NCI-H2171 (cell line): ENCODE measurements at regions not wholly inside any gene's neighbourhood (a gene's known extent, or its start where the extent isn't known, plus 50 kb on each side); places are given as distances from the start of the nearest gene placed in this dataset.
"Not testable (repeated sequence)": the region's sequence is repeated elsewhere in the genome, so short reads cannot be mapped to it uniquely, and the experiment has no call there.

Source experiments
- DNase-seq: peaks from one replicate; lab custom pipeline; 2025; lab: John Stamatoyannopoulos, UW

GRCh38 chr4:178165251-178165950 is 723.2 kb upstream of the AGA start:
- no peak for DNase-seq

GRCh38 chr4:178165951-178166308 is 723.7 kb upstream of the AGA start:
- no peak for DNase-seq

GRCh38 chr4:178173771-178174170 is 731.5 kb upstream of the AGA start:
- no peak for DNase-seq

GRCh38 chr4:178174756-178175155 is 732.5 kb upstream of the AGA start:
- no peak for DNase-seq

- no peak for DNase-seq
Observed at GRCh38 chr4:178185517-178185916, 743.3 kb upstream of the AGA start.

- no peak for DNase-seq
Observed at GRCh38 chr4:178192611-178193010, 750.4 kb upstream of the AGA start.

GRCh38 chr4:178196751-178197374 is 754.6 kb upstream of the AGA start:
- DNase-seq, result no peak

GRCh38 chr4:178198691-178199090 is 756.5 kb upstream of the AGA start:
- DNase-seq, result no peak

GRCh38 chr4:178202422-178202821 is 760.2 kb upstream of the AGA start:
- no peak for DNase-seq

- DNase-seq, result no peak
Observed at GRCh38 chr4:178205826-178206225, 763.6 kb upstream of the AGA start.

GRCh38 chr4:178215309-178215708 is 773.1 kb upstream of the AGA start:
- DNase-seq, result no peak

- no peak for DNase-seq
Observed at GRCh38 chr4:178215763-178216162, 773.5 kb upstream of the AGA start.

- DNase-seq, result not testable (repeated sequence)
Observed at GRCh38 chr4:178226421-178226820, 784.2 kb upstream of the AGA start.

GRCh38 chr4:178233906-178234305 is 791.7 kb upstream of the AGA start:
- DNase-seq, result no peak

GRCh38 chr4:178240891-178241290 is 798.7 kb upstream of the AGA start:
- DNase-seq, result no peak

- no peak for DNase-seq
Observed at GRCh38 chr4:178241601-178242118, 799.4 kb upstream of the AGA start.

- no peak for DNase-seq
Observed at GRCh38 chr4:178242655-178243054, 800.4 kb upstream of the AGA start.

- DNase-seq, result no peak
Observed at GRCh38 chr4:178244785-178245184, 802.5 kb upstream of the AGA start.

- no peak for DNase-seq
Observed at GRCh38 chr4:178255172-178255571, 812.9 kb upstream of the AGA start.

GRCh38 chr4:178258603-178259002 is 816.4 kb upstream of the AGA start:
- DNase-seq, result no peak

- DNase-seq, result no peak
Observed at GRCh38 chr4:178259566-178259965, 817.3 kb upstream of the AGA start.

- no peak for DNase-seq
Observed at GRCh38 chr4:178264001-178264400, 821.8 kb upstream of the AGA start.

- no peak for DNase-seq
Observed at GRCh38 chr4:178271386-178271785, 829.1 kb upstream of the AGA start.

GRCh38 chr4:178273168-178273567 is 830.9 kb upstream of the AGA start:
- DNase-seq, result no peak
